Type B pancreatic cell (in vitro differentiated cells): ENCODE measurements at regions not wholly inside any gene's neighbourhood (a gene's known extent, or its start where the extent isn't known, plus 50 kb on each side); places are given as distances from the start of the nearest gene placed in this dataset.
A peak's percentile ranks its signal among the peaks of the same experiment; 100 is the strongest.

ENCODE experiments used
- DNase-seq: peaks from one replicate; pipeline ENCODE4 v3.0.0; 2021; ENCODE audit warnings: mixed read lengths; ENCODE audit not compliant: unreplicated experiment; ENCODE audit errors: extremely low spot score
- H3K27ac Mint-ChIP-seq: 2 replicates; pipeline ENCODE4 v1.8.0; 2021; ENCODE audit warnings: mild to moderate bottlenecking, mixed read lengths
- H3K27me3 Mint-ChIP-seq: 2 replicates; pipeline ENCODE4 v1.8.0; 2021; ENCODE audit warnings: mixed read lengths
- H3K36me3 Mint-ChIP-seq: 2 replicates; pipeline ENCODE4 v1.8.0; 2021; ENCODE audit warnings: mixed read lengths
- H3K4me1 Mint-ChIP-seq: one replicate; pipeline ENCODE4 v1.8.0; 2021; ENCODE audit warnings: mixed read lengths; ENCODE audit not compliant: unreplicated experiment
- H3K4me3 Mint-ChIP-seq: 2 replicates; pipeline ENCODE4 v1.8.0; 2021; ENCODE audit warnings: mild to moderate bottlenecking, mixed read lengths
- H3K9me3 Mint-ChIP-seq: 2 replicates; pipeline ENCODE4 v1.8.0; 2021; ENCODE audit warnings: mixed read lengths
- TF ChIP-seq, protein P1 (sequence below): fragments of 200-600 bp; sonication (generic); conservative IDR thresholded peaks from 2 replicates; pipeline ENCODE4 v1.5.0; 2021; ENCODE audit warnings: antibody characterized with exemption, mild to moderate bottlenecking

GRCh38 chr22:49360746-49361145 lies 466.9 kb downstream of the BRD1 start:
- Mint-ChIP-seq H3K4me3 (no peak overlapping the region), H3K9me3 (no peaks in the 10 kb centered on the region), H3K4me1 (no peaks in the 10 kb centered on the region), H3K27ac (no peak overlapping the region), H3K36me3 (no peaks in the 10 kb centered on the region), H3K27me3 (peaks cover 21% of the 10 kb centered on the region)
- DNase-seq = no peak
- TF ChIP-seq, protein P1, sequence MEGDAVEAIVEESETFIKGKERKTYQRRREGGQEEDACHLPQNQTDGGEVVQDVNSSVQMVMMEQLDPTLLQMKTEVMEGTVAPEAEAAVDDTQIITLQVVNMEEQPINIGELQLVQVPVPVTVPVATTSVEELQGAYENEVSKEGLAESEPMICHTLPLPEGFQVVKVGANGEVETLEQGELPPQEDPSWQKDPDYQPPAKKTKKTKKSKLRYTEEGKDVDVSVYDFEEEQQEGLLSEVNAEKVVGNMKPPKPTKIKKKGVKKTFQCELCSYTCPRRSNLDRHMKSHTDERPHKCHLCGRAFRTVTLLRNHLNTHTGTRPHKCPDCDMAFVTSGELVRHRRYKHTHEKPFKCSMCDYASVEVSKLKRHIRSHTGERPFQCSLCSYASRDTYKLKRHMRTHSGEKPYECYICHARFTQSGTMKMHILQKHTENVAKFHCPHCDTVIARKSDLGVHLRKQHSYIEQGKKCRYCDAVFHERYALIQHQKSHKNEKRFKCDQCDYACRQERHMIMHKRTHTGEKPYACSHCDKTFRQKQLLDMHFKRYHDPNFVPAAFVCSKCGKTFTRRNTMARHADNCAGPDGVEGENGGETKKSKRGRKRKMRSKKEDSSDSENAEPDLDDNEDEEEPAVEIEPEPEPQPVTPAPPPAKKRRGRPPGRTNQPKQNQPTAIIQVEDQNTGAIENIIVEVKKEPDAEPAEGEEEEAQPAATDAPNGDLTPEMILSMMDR = no peak

- Mint-ChIP-seq H3K27me3 (peaks cover 27% of the 10 kb centered on the region), H3K4me1 (peaks cover 4% of the 10 kb centered on the region), H3K4me3 (no peak overlapping the region), H3K9me3 (no peaks in the 10 kb centered on the region), H3K36me3 (no peaks in the 10 kb centered on the region), H3K27ac (no peak overlapping the region)
- TF ChIP-seq, protein P1 = no peak
- DNase-seq = peak; percentile 25
These were observed 468.6 kb downstream of the BRD1 start for GRCh38 chr22:49359076-49359475.

- no peaks in the 10 kb centered on the region for H3K9me3 Mint-ChIP-seq
These were observed 469.8 kb downstream of the BRD1 start for GRCh38 chr22:49357661-49358440.

DNA sequence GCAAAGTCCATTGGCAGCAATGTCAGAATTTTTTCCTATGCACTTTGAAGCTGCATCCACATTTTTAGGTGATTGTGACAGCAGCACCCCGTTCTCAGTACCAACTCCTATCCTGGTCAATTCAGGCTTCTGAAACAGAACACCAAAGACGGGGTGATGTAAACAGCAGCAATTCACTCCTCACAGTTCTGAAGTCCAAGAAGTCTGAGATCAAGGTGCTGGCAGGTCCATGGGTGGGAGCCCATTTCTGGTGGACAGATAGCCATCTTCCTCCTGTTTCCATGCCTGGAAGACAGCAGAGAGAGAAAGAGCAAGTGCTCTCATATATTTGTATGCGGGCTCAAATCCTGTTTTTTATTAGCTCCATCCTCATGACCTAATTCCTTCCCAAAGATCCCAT lies 471.2 kb downstream of the BRD1 start:
- DNase-seq = no peak
- H3K4me3 Mint-ChIP-seq = no peak overlapping the region
- H3K27ac Mint-ChIP-seq = no peak overlapping the region
- H3K4me1 Mint-ChIP-seq = peaks cover 4% of the 10 kb centered on the region
- no peaks in the 10 kb centered on the region for H3K36me3 Mint-ChIP-seq
- no peaks in the 10 kb centered on the region for H3K9me3 Mint-ChIP-seq
- peaks cover 38% of the 10 kb centered on the region for H3K27me3 Mint-ChIP-seq
- TF ChIP-seq, protein P1 = no peak

More at GRCh38 chr22:49357661-49358440, 469.8 kb downstream of the BRD1 start:
- H3K4me1 Mint-ChIP-seq = peaks cover 4% of the 10 kb centered on the region
- H3K27me3 Mint-ChIP-seq = peaks cover 29% of the 10 kb centered on the region
- peak; percentile 20 for DNase-seq
- H3K4me3 Mint-ChIP-seq = no peak overlapping the region
- H3K27ac Mint-ChIP-seq = no peak overlapping the region
- TF ChIP-seq, protein P1 = no peak
- H3K36me3 Mint-ChIP-seq = no peaks in the 10 kb centered on the region

DNA sequence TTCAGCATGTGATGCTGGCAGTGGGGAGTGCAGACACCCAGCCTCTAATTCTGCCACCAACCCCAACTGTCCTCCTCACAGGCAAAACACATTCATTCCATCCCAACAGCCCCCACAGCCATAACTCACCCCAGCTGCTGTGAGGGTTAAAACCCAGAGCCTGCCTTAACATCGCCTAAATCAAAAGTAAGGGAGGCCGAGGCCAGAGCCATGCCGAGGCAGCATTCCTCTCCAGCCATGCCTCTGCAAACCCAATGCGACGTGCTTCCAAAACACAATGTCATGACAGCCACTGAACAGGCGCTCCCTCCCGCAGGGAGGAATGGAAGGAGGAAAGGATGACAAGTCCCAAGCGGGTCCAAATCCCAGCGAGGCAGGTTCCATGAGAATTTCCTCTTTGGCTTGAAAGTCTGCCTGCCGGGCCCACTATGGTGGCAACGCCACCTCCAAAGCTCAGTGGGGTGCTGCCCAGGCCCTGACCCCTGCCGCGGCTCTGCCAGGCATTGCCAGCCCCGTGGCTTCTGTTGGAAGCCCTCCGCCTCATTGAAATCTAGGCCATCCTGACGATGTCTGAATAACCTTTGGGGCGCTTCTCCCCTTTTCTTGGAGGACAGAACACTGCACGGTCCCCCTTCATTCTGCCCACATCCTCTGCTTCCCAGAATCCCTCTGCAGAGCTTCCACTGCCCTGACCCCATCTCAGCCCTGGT lies 472.3 kb downstream of the BRD1 start:
- Mint-ChIP-seq H3K27me3 (peaks cover 33% of the 10 kb centered on the region), H3K27ac (no peak overlapping the region), H3K4me3 (no peak overlapping the region), H3K36me3 (no peaks in the 10 kb centered on the region), H3K9me3 (no peaks in the 10 kb centered on the region), H3K4me1 (peaks cover 4% of the 10 kb centered on the region)
- TF ChIP-seq, protein P1 = no peak
- peak; percentile 51 for DNase-seq
